H1 (cell line): ENCODE measurements at regions not wholly inside any gene's neighbourhood (a gene's known extent, or its start where the extent isn't known, plus 50 kb on each side); places are given as distances from the start of the nearest gene placed in this dataset.

Source experiments
- CTCF ChIA-PET: fragments of 300-600 bp; sonication (Branson Sonifier 250); formaldehyde crosslinking; loops from one replicate; lab custom pipeline; 2021; ENCODE audit not compliant: partially characterized antibody; lab: Charles Lee
- POLR2A ChIA-PET: fragments of 300-600 bp; sonication (Branson Sonifier 250); formaldehyde crosslinking; loops from one replicate; lab custom pipeline; 2021; ENCODE audit warnings: inconsistent platforms; ENCODE audit not compliant: partially characterized antibody; lab: Charles Lee
- DNase-seq, 2 experiments: peaks; one replicate each; pipeline versions ENCODE4 v3.0.0 to v3.0.0-alpha.2; 2010 to 2022; ENCODE audit warnings: low spot score in 2 of 2, low read depth in 1 of 2, mixed read lengths in 1 of 2
- FAIRE-seq: peaks from 2 replicates; lab custom pipeline; 2011; peaks lifted over from hg19 to GRCh38; lab: Jason Lieb, UNC
- H2AFZ ChIP-seq: 2 replicates; pipeline ENCODE4 v1.8.1; 2012; ENCODE audit warnings: low read length, inconsistent platforms
- H2AK5ac ChIP-seq: 2 replicates; pipeline ENCODE4 v1.6.1; 2013; ENCODE audit warnings: low read depth, low read length
- H2BK120ac ChIP-seq: replicated peaks from 2 replicates; pipeline ENCODE3; 2013; ENCODE audit warnings: low read depth, low read length, inconsistent platforms
- H2BK12ac ChIP-seq: 2 replicates; pipeline ENCODE4 v1.6.1; 2013; ENCODE audit warnings: low read depth, low read length
- H2BK15ac ChIP-seq: 2 replicates; pipeline ENCODE4 v1.6.1; 2013; ENCODE audit warnings: low read length
- H2BK20ac ChIP-seq: 2 replicates; pipeline ENCODE4 v1.6.1; 2013; ENCODE audit warnings: low read length
- H2BK5ac ChIP-seq: 2 replicates; pipeline ENCODE4 v1.6.1; 2013; ENCODE audit warnings: low read depth, low read length
- H3K14ac ChIP-seq: 2 replicates; pipeline ENCODE4 v1.6.1; 2013; ENCODE audit warnings: inconsistent platforms; ENCODE audit not compliant: insufficient read length
- H3K18ac ChIP-seq: 2 replicates; pipeline ENCODE4 v1.6.1; 2013; ENCODE audit warnings: low read length; ENCODE audit errors: extremely low read depth
- H3K23ac ChIP-seq: 2 replicates; pipeline ENCODE4 v1.6.1; 2013; ENCODE audit warnings: inconsistent platforms; ENCODE audit not compliant: insufficient read length
- H3K23me2 ChIP-seq: 2 replicates; pipeline ENCODE4 v1.6.1; 2013; ENCODE audit warnings: low read depth, low read length
- H3K27ac ChIP-seq: 2 replicates; pipeline ENCODE4 v1.6.1; 2011; ENCODE audit warnings: low read depth, low read length, inconsistent platforms
- H3K27me3 ChIP-seq, 4 experiments: replicated peaks in 1 of 4; 1 replicate in 1 of 4; 2 replicates in 3 of 4; pipeline versions ENCODE4 v1.6.1 to v1.8.1; 2011 to 2013; ENCODE audit warnings: low read length in 3 of 4, mild to moderate bottlenecking in 3 of 4, inconsistent platforms in 2 of 4, mixed read lengths in 2 of 4, moderate library complexity in 1 of 4; ENCODE audit not compliant: control insufficient read depth in 3 of 4, insufficient read depth in 3 of 4; ENCODE audit errors: extremely low read depth in 1 of 4
- H3K36me3 ChIP-seq, 4 experiments: 2 replicates each; pipeline versions ENCODE4 v1.6.1 to v1.8.1; 2011 to 2013; ENCODE audit warnings: mild to moderate bottlenecking in 4 of 4, low read length in 3 of 4, moderate library complexity in 2 of 4, control low read depth in 1 of 4, inconsistent platforms in 1 of 4; ENCODE audit not compliant: insufficient read depth in 4 of 4, control insufficient read depth in 2 of 4
- H3K4ac ChIP-seq: replicated peaks from 2 replicates; pipeline ENCODE3; 2013; ENCODE audit warnings: low read length, low read depth, mixed read lengths, inconsistent platforms; ENCODE audit not compliant: insufficient read length
- H3K4me1 ChIP-seq, 4 experiments: replicated peaks in 1 of 4; 1 replicate in 1 of 4; 2 replicates in 3 of 4; pipeline versions ENCODE4 v1.6.1 to v1.8.1; 2011 to 2013; ENCODE audit warnings: low read length in 3 of 4, inconsistent platforms in 2 of 4, mixed read lengths in 1 of 4; ENCODE audit not compliant: insufficient read depth in 4 of 4, control insufficient read depth in 3 of 4
- H3K4me2 ChIP-seq, 2 experiments: 2 replicates each; pipeline versions ENCODE4 v1.6.1 to v1.8.1; 2011 to 2013; ENCODE audit warnings: low read depth in 2 of 2, low read length in 2 of 2, control low read depth in 1 of 2, inconsistent platforms in 1 of 2, mild to moderate bottlenecking in 1 of 2; ENCODE audit not compliant: insufficient read depth in 1 of 2
- H3K4me3 ChIP-seq, 4 experiments: fragments of 200-600, 300-600 bp in 1 of 4; sonication (generic), shearing (Covaris generic), sonication (Bioruptor Twin) in 1 of 4; 2 replicates each; pipeline versions ENCODE4 v1.5.1 to v1.8.1; 2011 to 2016; ENCODE audit warnings: low read length in 4 of 4, low read depth in 3 of 4, control low read depth in 2 of 4, inconsistent platforms in 2 of 4, mild to moderate bottlenecking in 2 of 4, mixed read lengths in 1 of 4, moderate library complexity in 1 of 4; ENCODE audit not compliant: insufficient read depth in 2 of 4; ENCODE audit errors: extremely low read depth in 1 of 4
- H3K56ac ChIP-seq: replicated peaks from 2 replicates; pipeline ENCODE3; 2013; ENCODE audit warnings: low read depth, mild to moderate bottlenecking, mixed read lengths, low read length, inconsistent platforms; ENCODE audit not compliant: insufficient read length
- H3K79me1 ChIP-seq: 2 replicates; pipeline ENCODE4 v1.6.1; 2013; ENCODE audit warnings: low read depth, low read length, control low read depth
- H3K79me2 ChIP-seq, 2 experiments: 2 replicates each; pipeline versions ENCODE4 v1.6.1 to v1.8.1; 2012 to 2013; ENCODE audit warnings: low read length in 2 of 2, mild to moderate bottlenecking in 2 of 2, inconsistent platforms in 1 of 2; ENCODE audit not compliant: insufficient read depth in 2 of 2, control insufficient read depth in 1 of 2
- H3K9ac ChIP-seq, 4 experiments: replicated peaks in 1 of 4; 1 replicate in 1 of 4; 2 replicates in 3 of 4; pipeline versions ENCODE4 v1.6.1 to v1.8.1; 2011 to 2013; ENCODE audit warnings: low read depth in 3 of 4, low read length in 3 of 4, control low read depth in 2 of 4, mild to moderate bottlenecking in 2 of 4, moderate library complexity in 2 of 4, inconsistent platforms in 1 of 4; ENCODE audit errors: extremely low read depth in 1 of 4
- H3K9me3 ChIP-seq, 2 experiments: 2 replicates each; pipeline versions ENCODE4 v1.6.1 to v1.8.1; 2012 to 2013; ENCODE audit warnings: mild to moderate bottlenecking in 2 of 2, moderate library complexity in 2 of 2, control low read depth in 1 of 2, inconsistent platforms in 1 of 2, low read depth in 1 of 2, low read length in 1 of 2, mixed read lengths in 1 of 2; ENCODE audit not compliant: insufficient read depth in 2 of 2
- H4K20me1 ChIP-seq, 2 experiments: replicated peaks in 1 of 2; 2 replicates each; pipeline versions ENCODE3 to v1.8.1; 2011 to 2013; ENCODE audit warnings: inconsistent platforms in 2 of 2, low read length in 2 of 2, mild to moderate bottlenecking in 1 of 2; ENCODE audit not compliant: insufficient read depth in 2 of 2, control insufficient read depth in 1 of 2
- H4K5ac ChIP-seq: 2 replicates; pipeline ENCODE4 v1.6.1; 2013; ENCODE audit warnings: low read length, low read depth, mixed read lengths, inconsistent platforms; ENCODE audit not compliant: insufficient read length
- H4K8ac ChIP-seq: 2 replicates; pipeline ENCODE4 v1.8.0; 2013; ENCODE audit warnings: mild to moderate bottlenecking, moderate library complexity, low read length, inconsistent platforms; ENCODE audit not compliant: insufficient read depth; ENCODE audit errors: extremely low read depth
- H4K91ac ChIP-seq: replicated peaks from 2 replicates; pipeline ENCODE3; 2013; ENCODE audit warnings: low read length, mixed read lengths, inconsistent platforms; ENCODE audit not compliant: insufficient read length
- ASH2L ChIP-seq: fragments of 200-600, 300-600 bp; sonication (generic); IDR thresholded peaks from one replicate; pipeline ENCODE4 v1.7.1; 2017; ENCODE audit warnings: low read length
- FOSL1 ChIP-seq: IDR thresholded peaks from 2 replicates; pipeline ENCODE4 v1.6.1; 2011; ENCODE audit warnings: mild to moderate bottlenecking, low read depth, low read length, moderate library complexity; ENCODE audit not compliant: insufficient read depth
- JUN ChIP-seq: IDR thresholded peaks from 2 replicates; pipeline ENCODE4 v1.6.1; 2011; ENCODE audit warnings: low read depth, mild to moderate bottlenecking, improper control_type of control experiment, low read length
- YY1 ChIP-seq: IDR thresholded peaks from 2 replicates; pipeline ENCODE4 v1.6.1; 2011; ENCODE audit warnings: low read depth, mild to moderate bottlenecking, low read length
- WGBS, 2 experiments: shearing (Covaris generic) in 1 of 2; methylation state at CpG; one replicate each; pipeline versions ENCODE4 v1.1.6 to v1.1.7; 2013 to 2015; ENCODE audit warnings: low lambda C conversion rate in 2 of 2, mixed read lengths in 2 of 2, inconsistent platforms in 1 of 2, low coverage in 1 of 2, missing lambda C conversion rate in 1 of 2; ENCODE audit not compliant: insufficient replicate concordance in 2 of 2, insufficient coverage in 1 of 2, insufficient read length in 1 of 2; ENCODE audit errors: extremely low coverage in 1 of 2, missing lambda C conversion rate in 1 of 2; 5-methylcytosine and 5-hydroxymethylcytosine counted together

DNA sequence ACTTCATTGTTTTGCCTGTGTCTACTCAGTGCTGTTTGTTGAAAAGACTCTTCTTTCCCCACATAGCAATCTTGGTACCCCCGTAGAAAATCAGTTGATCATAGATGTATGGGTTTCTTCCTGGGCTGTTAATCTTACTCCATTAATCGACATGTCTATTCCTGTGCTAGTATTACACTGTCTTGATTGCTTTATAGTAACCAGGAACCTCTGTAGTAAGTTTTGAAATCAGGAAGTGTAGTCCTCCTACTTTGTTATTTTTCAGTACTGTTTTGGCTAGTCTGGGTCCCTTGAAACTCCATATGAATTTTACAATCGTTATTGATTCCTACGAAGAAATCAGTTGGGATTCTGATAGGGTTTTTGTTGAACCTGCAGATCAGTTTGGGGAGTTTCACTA, 78.8 kb upstream of the FAM136A start:
- Histone ChIP-seq H3K23ac (no peak overlapping the region), H3K27me3 (no peaks in the 10 kb centered on the region; a peak in 3 of 7 replicates), H3K4me1 (no peaks in the 10 kb centered on the region), H4K91ac (no peak overlapping the region), H3K23me2 (no peaks in the 10 kb centered on the region), H3K9me3 (no peaks in the 10 kb centered on the region), H3K27ac (no peak overlapping the region), H3K4me3 (no peak overlapping the region), H2BK5ac (no peak overlapping the region), H2AFZ (no peak overlapping the region), H4K20me1 (no peaks in the 10 kb centered on the region), H2BK120ac (no peak overlapping the region), H4K5ac (no peak overlapping the region), H2AK5ac (no peak overlapping the region), H3K4ac (no peak overlapping the region), H3K4me2 (no peak overlapping the region), H3K79me2 (no peaks in the 10 kb centered on the region), H2BK12ac (no peak overlapping the region), H3K18ac (no peak overlapping the region), H4K8ac (no peak overlapping the region), H3K79me1 (no peaks in the 10 kb centered on the region), H3K14ac (no peak overlapping the region), H3K9ac (no peak overlapping the region), H2BK20ac (no peak overlapping the region), H3K36me3 (no peaks in the 10 kb centered on the region), H2BK15ac (no peak overlapping the region), H3K56ac (no peak overlapping the region)
- no peak for DNase-seq
- FAIRE-seq = no peak
- POLR2A ChIA-PET = no interaction called here
- CTCF ChIA-PET = no interaction called here
- TF ChIP-seq FOSL1 = no peak
- TF ChIP-seq YY1 = no peak
- TF ChIP-seq JUN = no peak
- TF ChIP-seq ASH2L = no peak
- WGBS, 2 experiments = 90% methylated on average over 4 of the region's 4 CpGs; no CpG with 5 or more reads in 1 of the 2 experiments
